Tibial artery (tissue), 4 donors: ENCODE measurements at regions not wholly inside any gene's neighbourhood (a gene's known extent, or its start where the extent isn't known, plus 50 kb on each side); places are given as distances from the start of the nearest gene placed in this dataset.

Experiments used
- DNase-seq, 2 donors: peaks; one replicate each; pipeline ENCODE4 v3.0.0-alpha.2; 2019
- H3K27ac ChIP-seq, 2 donors: fragments of 200-600 bp; sonication (generic) in 1 of 2; 1 replicate in 1 of 2; 2 replicates in 1 of 2; pipeline ENCODE4 v1.5.1; 2018 to 2019; ENCODE audit warnings: mild to moderate bottlenecking in 1 of 2
- H3K27me3 ChIP-seq, 2 donors: fragments of 200-600 bp; sonication (generic) in 1 of 2; one replicate each; pipeline versions ENCODE4 v1.5.1 to v1.6.0; 2016 to 2019
- H3K36me3 ChIP-seq, 3 donors: fragments of 200-600 bp; sonication (generic) in 2 of 3; one replicate each; pipeline ENCODE4 v1.5.1; 2016 to 2019; ENCODE audit warnings: mild to moderate bottlenecking in 2 of 3
- H3K4me1 ChIP-seq, 4 donors: fragments of 200-600 bp; sonication (generic) in 2 of 4; 1 replicate in 3 of 4; 2 replicates in 1 of 4; pipeline ENCODE4 v1.5.1; 2016 to 2019
- H3K4me3 ChIP-seq, 2 donors: fragments of 200-600 bp; sonication (generic) in 1 of 2; 1 replicate in 1 of 2; 2 replicates in 1 of 2; pipeline ENCODE4 v1.5.1; 2018 to 2019; ENCODE audit warnings: mild to moderate bottlenecking in 2 of 2
- H3K9me3 ChIP-seq, 3 donors: fragments of 200-600 bp; sonication (generic) in 1 of 3; one replicate each; pipeline ENCODE4 v1.5.1; 2016 to 2019
- intact Hi-C: fragments of 100-400 bp; cut with DNase I; formaldehyde crosslinking; loops from one replicate; pipeline ENCODE4 v1.15.0; 2023; ENCODE audit warnings: low total_unique reads
- TF ChIP-seq, protein P1 (sequence below), 2 experiments: fragments of 200-600 bp in 1 of 2; fragments of 450-650 bp in 1 of 2; IDR thresholded peaks; one replicate each; pipeline ENCODE4 v1.5.1; 2017 to 2019; ENCODE audit warnings: antibody characterized with exemption in 2 of 2, mild to moderate bottlenecking in 1 of 2, moderate library complexity in 1 of 2

GRCh38 chr4:111639120-111639690, 506.0 kb upstream of the FAM241A start:
- TF ChIP-seq, protein P1, sequence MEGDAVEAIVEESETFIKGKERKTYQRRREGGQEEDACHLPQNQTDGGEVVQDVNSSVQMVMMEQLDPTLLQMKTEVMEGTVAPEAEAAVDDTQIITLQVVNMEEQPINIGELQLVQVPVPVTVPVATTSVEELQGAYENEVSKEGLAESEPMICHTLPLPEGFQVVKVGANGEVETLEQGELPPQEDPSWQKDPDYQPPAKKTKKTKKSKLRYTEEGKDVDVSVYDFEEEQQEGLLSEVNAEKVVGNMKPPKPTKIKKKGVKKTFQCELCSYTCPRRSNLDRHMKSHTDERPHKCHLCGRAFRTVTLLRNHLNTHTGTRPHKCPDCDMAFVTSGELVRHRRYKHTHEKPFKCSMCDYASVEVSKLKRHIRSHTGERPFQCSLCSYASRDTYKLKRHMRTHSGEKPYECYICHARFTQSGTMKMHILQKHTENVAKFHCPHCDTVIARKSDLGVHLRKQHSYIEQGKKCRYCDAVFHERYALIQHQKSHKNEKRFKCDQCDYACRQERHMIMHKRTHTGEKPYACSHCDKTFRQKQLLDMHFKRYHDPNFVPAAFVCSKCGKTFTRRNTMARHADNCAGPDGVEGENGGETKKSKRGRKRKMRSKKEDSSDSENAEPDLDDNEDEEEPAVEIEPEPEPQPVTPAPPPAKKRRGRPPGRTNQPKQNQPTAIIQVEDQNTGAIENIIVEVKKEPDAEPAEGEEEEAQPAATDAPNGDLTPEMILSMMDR (IDR thresholded peaks at IDR 0.05), result no peak

DNA sequence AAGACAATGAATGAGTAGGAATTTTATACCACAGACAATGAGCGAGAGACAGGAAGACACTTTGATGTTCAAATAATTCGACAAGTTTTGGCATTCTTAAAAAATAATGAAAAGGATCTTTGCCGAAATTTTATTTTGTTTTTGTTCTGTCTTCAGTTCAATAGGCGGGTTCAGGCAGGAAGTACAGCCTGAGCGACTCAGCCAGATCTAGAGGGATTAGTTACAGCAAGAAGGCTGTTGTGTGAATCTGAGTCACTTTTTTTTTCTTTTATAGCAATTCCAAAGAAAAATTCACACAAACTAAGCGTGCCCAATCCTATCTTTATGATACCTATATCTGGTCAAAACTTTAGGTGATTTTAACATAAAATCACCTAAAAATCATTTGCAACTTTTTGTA, 505.4 kb upstream of the FAM241A start:
- TF ChIP-seq, protein P1 (IDR thresholded peaks at IDR 0.05), result no peak
- intact Hi-C loops, result loop anchor here (5.0 kb wide), 1 partner anchor 212 kb away; no protein-coding TSS in a partner anchor
- Histone ChIP-seq H3K9me3 (no peaks in the 10 kb centered on the region), H3K27ac (no peak overlapping the region), H3K36me3 (no peaks in the 10 kb centered on the region), H3K4me1 (no peaks in the 10 kb centered on the region), H3K27me3 (no peaks in the 10 kb centered on the region), H3K4me3 (no peak overlapping the region)
- DNase-seq, result no peak

More at GRCh38 chr4:111639120-111639690, 506.0 kb upstream of the FAM241A start:
- H3K27ac ChIP-seq, result no peak overlapping the region
- no peaks in the 10 kb centered on the region for H3K4me1 ChIP-seq
- intact Hi-C loops, result no loop called here
- H3K4me3 ChIP-seq, result no peak overlapping the region
- no peaks in the 10 kb centered on the region for H3K9me3 ChIP-seq
- DNase-seq, result no peak
- no peaks in the 10 kb centered on the region for H3K27me3 ChIP-seq
- no peaks in the 10 kb centered on the region for H3K36me3 ChIP-seq

- H3K9me3 ChIP-seq, result no peaks in the 10 kb centered on the region
- DNase-seq, result peak; percentile 61 to 64
- H3K4me1 ChIP-seq, result no peaks in the 10 kb centered on the region
- no peak overlapping the region for H3K27ac ChIP-seq
- H3K27me3 ChIP-seq, result no peaks in the 10 kb centered on the region
- no peaks in the 10 kb centered on the region for H3K36me3 ChIP-seq
- TF ChIP-seq, protein P1 (IDR thresholded peaks at IDR 0.05), result peak; percentile 66 to 69
- H3K4me3 ChIP-seq, result no peak overlapping the region
- intact Hi-C loops, result loop anchor here (5.0 kb wide), 1 partner anchor 210 kb away; no protein-coding TSS in a partner anchor
Observed at GRCh38 chr4:111641813-111642579, 503.3 kb upstream of the FAM241A start.

GRCh38 chr4:111648056-111648455, 497.2 kb upstream of the FAM241A start:
- Histone ChIP-seq H3K9me3 (no peaks in the 10 kb centered on the region), H3K27ac (no peak overlapping the region), H3K36me3 (no peaks in the 10 kb centered on the region), H3K4me3 (no peak overlapping the region), H3K27me3 (no peaks in the 10 kb centered on the region), H3K4me1 (no peaks in the 10 kb centered on the region)
- TF ChIP-seq, protein P1 (IDR thresholded peaks at IDR 0.05), result no peak
- DNase-seq, result no peak
- intact Hi-C loops, result no loop called here

- no peak for DNase-seq
- no peak overlapping the region for H3K27ac ChIP-seq
- no peaks in the 10 kb centered on the region for H3K36me3 ChIP-seq
- H3K4me1 ChIP-seq, result no peaks in the 10 kb centered on the region
- H3K9me3 ChIP-seq, result no peaks in the 10 kb centered on the region
- TF ChIP-seq, protein P1 (IDR thresholded peaks at IDR 0.05), result no peak
- H3K27me3 ChIP-seq, result no peaks in the 10 kb centered on the region
- intact Hi-C loops, result no loop called here
- no peak overlapping the region for H3K4me3 ChIP-seq
Observed at GRCh38 chr4:111649308-111649707, 495.9 kb upstream of the FAM241A start.
